SU-DHL-6 (cell line): ENCODE measurements at regions not wholly inside any gene's neighbourhood (a gene's known extent, or its start where the extent isn't known, plus 50 kb on each side); places are given as distances from the start of the nearest gene placed in this dataset.

ENCODE experiments used
- EZH2phosphoT487 ChIP-seq: fragments of 200-600 bp; sonication (generic), shearing (Covaris generic); conservative IDR thresholded peaks from 2 replicates; pipeline ENCODE4 v1.6.1; 2018; ENCODE audit warnings: mild to moderate bottlenecking, antibody characterized with exemption, low read length, moderate library complexity, mixed read lengths
- TF ChIP-seq, protein P1 (sequence below): fragments of 200-600 bp; sonication (generic); IDR thresholded peaks from one replicate; pipeline ENCODE4 v1.5.1; 2017; ENCODE audit warnings: antibody characterized with exemption, mild to moderate bottlenecking, low read length, moderate library complexity; ENCODE audit not compliant: insufficient read depth, poor library complexity, severe bottlenecking

DNA sequence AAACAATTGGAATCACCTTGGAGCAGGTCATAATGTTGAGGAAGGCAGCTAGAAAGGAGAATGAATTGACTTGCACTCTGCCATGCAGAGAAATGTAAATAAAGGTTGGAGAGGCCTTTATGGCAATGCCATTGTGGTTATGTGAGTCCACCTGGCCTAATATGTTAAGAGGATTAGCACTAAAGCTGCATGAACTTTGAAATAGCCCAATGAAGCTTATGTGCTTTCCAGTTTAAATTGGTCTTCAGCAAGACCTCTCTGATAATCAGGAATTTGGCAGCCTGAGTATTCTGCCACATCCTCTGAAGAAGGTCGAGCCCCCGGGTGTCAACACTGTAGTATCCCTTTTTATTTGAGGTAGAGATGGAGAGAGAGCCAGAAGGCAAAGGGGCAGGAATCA is 464.9 kb downstream of the CDH2 start:
- TF ChIP-seq, protein P1, sequence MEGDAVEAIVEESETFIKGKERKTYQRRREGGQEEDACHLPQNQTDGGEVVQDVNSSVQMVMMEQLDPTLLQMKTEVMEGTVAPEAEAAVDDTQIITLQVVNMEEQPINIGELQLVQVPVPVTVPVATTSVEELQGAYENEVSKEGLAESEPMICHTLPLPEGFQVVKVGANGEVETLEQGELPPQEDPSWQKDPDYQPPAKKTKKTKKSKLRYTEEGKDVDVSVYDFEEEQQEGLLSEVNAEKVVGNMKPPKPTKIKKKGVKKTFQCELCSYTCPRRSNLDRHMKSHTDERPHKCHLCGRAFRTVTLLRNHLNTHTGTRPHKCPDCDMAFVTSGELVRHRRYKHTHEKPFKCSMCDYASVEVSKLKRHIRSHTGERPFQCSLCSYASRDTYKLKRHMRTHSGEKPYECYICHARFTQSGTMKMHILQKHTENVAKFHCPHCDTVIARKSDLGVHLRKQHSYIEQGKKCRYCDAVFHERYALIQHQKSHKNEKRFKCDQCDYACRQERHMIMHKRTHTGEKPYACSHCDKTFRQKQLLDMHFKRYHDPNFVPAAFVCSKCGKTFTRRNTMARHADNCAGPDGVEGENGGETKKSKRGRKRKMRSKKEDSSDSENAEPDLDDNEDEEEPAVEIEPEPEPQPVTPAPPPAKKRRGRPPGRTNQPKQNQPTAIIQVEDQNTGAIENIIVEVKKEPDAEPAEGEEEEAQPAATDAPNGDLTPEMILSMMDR, result no peak
- no peak for TF ChIP-seq EZH2phosphoT487
